GM19324 (cell line): ENCODE measurements at regions not wholly inside any gene's neighbourhood (a gene's known extent, or its start where the extent isn't known, plus 50 kb on each side); places are given as distances from the start of the nearest gene placed in this dataset.

Experiments used
- ATAC-seq: cut with Tn5 transposase; IDR thresholded peaks from one replicate; pipeline ENCODE4 v1.9.1; 2021; ENCODE audit warnings: mild to moderate bottlenecking, moderate library complexity; ENCODE audit not compliant: unreplicated experiment, low FRiP score

GRCh38 chr4:144557404-144557803 lies 88.6 kb upstream of the HHIP start:
- ATAC-seq = no peak

DNA sequence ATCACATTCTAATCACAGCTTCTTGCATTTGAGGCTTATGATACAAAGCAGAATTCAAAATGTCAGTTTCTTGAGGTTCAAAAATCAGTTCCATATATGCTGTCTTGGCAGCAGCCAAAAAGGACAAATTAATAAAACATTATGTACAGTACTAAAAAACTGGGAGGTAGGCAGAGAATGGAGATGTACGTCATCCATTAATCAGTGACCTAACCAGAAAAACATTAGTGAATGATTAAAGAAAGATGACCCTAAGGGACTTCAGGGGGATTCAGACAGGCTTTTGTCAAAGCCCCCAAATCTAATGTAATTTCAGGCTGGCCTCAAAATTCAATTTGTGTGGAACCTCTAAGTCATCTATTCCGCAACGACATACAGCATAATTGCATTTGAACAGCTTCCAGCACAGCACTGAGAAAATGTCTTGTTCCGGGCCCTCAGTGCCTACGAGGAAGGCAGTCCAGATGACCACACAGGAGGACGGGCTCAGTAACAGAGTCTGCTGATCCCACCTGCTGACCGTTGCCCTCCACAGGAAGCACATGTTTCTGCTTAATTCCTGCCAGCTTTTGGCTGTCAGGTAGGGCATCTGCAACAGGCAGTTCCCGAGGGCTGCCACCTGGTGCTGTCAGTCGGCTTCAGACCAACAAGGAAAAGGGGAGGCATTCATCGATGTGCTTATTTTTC lies 83.8 kb upstream of the HHIP start:
- ATAC-seq = no peak

GRCh38 chr4:144564358-144564757 lies 81.6 kb upstream of the HHIP start:
- no peak for ATAC-seq

- ATAC-seq = no peak
Measured at GRCh38 chr4:144565527-144566195, 80.3 kb upstream of the HHIP start.

- no peak for ATAC-seq
Measured at GRCh38 chr4:144572660-144573059, 73.3 kb upstream of the HHIP start.

DNA sequence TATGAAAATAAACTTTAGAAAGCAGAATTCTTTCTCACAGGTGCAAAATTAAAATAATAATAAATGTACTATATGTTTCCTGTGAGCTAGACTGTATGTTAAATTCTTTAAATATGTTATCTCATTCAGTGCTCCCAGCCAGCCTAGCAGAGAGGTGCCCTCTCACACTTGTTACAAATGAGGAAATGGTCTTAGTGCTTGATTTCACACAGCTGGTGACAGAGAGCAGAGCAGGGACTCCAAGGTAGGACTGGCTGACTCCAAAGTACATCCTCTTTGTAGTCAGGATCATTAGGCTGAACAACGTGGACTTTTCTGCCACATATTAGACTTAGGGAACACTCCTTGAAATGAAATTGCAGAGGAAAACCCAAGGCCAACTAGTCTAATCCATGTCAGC lies 72.0 kb upstream of the HHIP start:
- ATAC-seq = no peak

DNA sequence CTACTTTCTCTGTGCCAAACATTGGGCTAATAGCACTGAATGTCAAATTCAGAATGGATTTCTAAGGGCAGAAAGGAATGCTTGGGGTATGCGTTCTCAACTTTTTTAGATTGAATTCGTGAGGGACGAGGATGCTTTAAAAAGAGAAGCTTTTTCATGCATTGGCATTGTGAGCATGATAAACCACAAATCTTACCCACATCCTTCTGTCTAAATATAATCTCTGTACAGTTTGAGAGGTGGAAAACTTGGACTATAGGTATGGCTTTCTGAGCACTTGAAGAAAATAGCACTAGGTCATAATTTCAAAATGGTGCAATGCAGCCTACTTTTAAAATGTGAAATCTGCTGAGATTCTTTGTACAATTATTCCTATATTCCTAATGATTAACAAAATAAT lies 71.4 kb upstream of the HHIP start:
- no peak for ATAC-seq

GRCh38 chr4:144575181-144575580 lies 70.8 kb upstream of the HHIP start:
- ATAC-seq = no peak

- no peak for ATAC-seq
Measured at GRCh38 chr4:144578681-144579080, 67.3 kb upstream of the HHIP start.

GRCh38 chr4:144579411-144580030 lies 66.4 kb upstream of the HHIP start:
- no peak for ATAC-seq

DNA sequence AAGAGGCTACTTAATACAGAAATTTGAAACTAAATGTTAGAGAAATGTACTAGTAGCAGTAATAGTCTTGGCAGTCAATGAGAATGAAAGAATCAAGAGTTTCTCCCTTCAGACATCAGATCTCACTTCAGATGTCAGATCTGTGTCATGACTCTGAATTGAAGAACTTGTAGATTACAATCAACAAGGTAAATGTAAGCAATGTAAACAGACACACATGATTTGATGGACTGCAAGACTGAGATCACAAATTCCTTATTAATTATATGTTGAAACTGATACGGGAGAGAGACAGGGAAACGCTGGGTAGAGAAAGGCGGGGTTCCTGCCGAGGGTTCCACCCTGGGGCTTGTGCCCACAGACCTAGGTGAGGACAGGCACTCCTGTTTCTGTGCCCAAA lies 65.5 kb upstream of the HHIP start:
- no peak for ATAC-seq

GRCh38 chr4:144582105-144582850 lies 63.7 kb upstream of the HHIP start:
- ATAC-seq = no peak

GRCh38 chr4:144582975-144583374 lies 63.0 kb upstream of the HHIP start:
- ATAC-seq = no peak

GRCh38 chr4:144583658-144584057 lies 62.3 kb upstream of the HHIP start:
- ATAC-seq = no peak

GRCh38 chr4:144584428-144584827 lies 61.5 kb upstream of the HHIP start:
- ATAC-seq = no peak

DNA sequence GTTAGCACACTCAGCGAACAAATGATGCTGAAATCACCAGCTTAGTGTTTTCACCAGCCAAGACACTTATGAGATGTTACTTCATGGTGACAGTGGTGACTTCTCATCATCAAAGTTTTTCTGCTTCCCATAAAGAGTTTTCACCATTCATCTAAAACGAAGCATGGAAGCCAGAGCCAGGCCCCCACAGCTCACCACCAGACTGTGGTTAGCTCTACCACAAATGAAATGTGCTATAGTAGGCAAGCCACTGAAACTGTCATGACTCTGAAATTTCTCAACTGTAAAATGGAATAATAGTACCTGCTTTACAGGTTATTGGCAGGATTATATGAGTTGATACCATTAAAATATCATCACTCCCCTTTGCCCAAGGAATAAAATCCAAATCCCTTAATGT lies 56.4 kb upstream of the HHIP start:
- ATAC-seq = no peak

GRCh38 chr4:144590020-144590419 lies 55.9 kb upstream of the HHIP start:
- ATAC-seq = no peak

- ATAC-seq = no peak
Measured at GRCh38 chr4:144591401-144591800, 54.6 kb upstream of the HHIP start.

DNA sequence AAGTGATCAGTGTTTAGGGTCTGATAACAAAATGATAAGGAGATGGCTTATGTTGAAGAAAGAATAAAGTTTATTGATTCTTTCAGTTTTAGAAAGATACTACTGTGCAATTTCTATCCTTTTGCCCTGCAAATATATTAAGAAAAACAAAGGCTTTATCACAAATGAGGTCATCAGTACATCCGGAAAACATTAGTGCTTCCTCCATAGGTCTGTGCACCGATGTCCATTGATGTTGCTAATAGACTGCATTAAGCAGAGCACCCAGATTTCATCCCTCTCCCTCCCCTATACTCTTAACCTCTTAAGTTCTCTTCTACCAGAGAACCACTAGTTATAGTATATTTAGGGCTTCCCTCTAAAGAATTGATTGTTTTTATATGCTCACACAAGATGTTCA lies 53.7 kb upstream of the HHIP start:
- ATAC-seq = no peak

DNA sequence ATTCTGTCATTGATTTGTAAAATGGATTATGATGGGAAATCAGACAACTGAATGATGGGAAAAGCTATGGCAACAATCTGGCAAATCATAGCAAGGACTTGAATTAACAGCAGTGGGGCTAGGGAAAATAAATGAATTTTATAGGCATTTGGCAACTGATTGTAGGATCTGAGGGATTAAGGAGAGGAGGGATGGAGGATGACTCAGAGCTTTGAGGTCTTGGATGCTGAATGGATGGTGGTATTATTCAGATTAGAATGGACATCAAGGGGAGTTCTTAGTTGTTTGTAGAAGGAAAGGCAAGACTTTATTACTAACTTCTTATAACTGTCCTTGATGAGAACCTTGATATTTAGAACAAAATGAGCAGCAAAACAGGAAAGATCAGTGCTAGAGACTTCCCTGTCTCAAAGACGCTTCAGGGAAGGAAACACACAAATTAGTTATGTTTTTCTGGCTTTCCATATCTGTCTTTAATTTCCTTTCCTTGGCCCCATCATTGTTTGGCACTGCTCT lies 51.4 kb upstream of the HHIP start:
- ATAC-seq = no peak

DNA sequence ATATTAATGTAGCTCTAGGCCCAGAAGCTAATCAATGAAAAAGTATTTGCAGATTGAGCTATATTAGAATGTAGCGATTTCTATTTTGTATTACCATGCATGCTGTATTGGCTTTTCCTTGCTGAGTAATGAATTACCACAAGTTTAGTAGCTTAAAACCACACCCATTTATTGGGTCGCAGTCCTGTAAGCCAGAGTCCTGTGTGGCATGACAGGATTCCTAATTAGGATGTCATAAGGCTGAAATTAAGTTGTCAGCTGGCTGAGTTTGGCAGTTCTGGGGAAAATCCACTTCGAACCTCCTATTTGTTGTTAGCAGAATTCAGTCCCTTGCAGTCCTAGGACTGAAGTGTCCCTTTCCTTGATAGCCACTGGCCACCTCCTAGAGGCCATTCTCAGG lies 50.3 kb upstream of the HHIP start:
- ATAC-seq = no peak
